GM18951 (cell line): ENCODE measurements at regions not wholly inside any gene's neighbourhood (a gene's known extent, or its start where the extent isn't known, plus 50 kb on each side); places are given as distances from the start of the nearest gene placed in this dataset.

Experiments
- POLR2A ChIP-seq: IDR thresholded peaks from 4 replicates; pipeline ENCODE4 v1.6.1; 2011; ENCODE audit warnings: mild to moderate bottlenecking; ENCODE audit not compliant: insufficient read length, insufficient read depth; ENCODE audit errors: extremely low read depth
- in situ Hi-C: fragments of 300-500 bp; cut with MboI; formaldehyde crosslinking; loops from one replicate; pipeline ENCODE4 v1.12.0; 2022; ENCODE audit warnings: low sequenced_read_pairs, mixed read lengths, inconsistent platforms; ENCODE audit not compliant: unreplicated experiment

DNA sequence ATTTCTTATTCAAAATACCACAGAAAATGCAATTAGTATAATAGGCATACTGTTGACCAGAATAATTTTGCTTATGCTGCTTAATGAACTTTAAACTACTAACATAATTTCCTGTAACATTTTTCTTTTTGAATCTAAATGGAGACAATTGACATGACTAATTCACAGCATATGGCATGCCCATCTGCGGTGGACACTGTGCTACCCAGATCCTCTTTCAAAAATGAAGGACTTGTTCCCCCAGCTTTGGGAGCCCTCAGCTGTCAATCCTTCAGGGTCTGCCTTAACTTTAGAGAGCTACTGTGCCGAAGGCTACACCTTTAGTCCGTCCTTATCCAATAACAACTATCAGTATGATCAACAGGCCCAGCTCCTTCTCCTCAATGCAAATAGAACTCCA is 789.0 kb downstream of the PLA2G4A start:
- in situ Hi-C loops: no loop called here
- no peak for TF ChIP-seq POLR2A

- TF ChIP-seq POLR2A: no peak
- in situ Hi-C loops: no loop called here
These were observed 790.4 kb downstream of the PLA2G4A start for GRCh38 chr1:187619175-187619574.

DNA sequence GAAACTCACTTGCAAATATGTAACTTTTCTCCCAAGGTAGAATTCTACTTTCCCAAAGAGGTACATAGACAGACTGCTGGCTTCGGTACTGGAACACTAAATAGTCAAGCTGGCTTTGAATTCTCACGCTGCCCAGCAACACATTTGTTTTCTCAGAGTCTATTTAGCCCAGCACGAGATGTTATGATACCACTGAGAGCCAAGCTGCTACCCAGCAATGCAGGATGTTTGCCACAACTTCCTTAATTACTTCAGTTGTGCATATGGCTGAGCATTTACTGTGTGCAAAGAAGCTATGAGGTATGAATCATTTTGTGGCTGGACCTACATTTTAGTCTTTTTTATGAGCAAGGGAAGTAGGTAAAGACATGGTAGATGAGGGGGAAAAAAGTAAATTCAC is 793.2 kb downstream of the PLA2G4A start:
- in situ Hi-C loops: no loop called here
- TF ChIP-seq POLR2A: no peak

DNA sequence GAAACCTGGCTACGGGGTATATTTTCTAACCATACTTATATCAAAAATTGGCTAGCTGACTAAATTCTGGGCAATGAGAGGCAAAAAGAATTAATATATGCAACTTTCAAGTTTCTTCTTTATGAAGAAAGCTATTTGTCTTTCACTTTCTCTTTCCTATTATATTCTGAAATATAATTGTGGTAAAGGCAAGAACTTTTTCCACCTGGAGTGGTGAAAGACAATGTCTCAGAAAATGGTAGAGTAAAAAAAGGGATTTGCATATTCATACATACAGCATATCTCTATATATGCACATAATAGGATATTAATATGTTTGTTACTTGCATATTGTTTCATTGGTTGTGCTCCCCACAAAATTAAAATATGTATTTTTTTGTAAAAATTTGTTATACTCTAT is 793.8 kb downstream of the PLA2G4A start:
- TF ChIP-seq POLR2A: no peak
- in situ Hi-C loops: no loop called here

- in situ Hi-C loops: no loop called here
- TF ChIP-seq POLR2A: no peak
These were observed 796.2 kb downstream of the PLA2G4A start for GRCh38 chr1:187624812-187625545.

GRCh38 chr1:187626056-187626455 is 797.3 kb downstream of the PLA2G4A start:
- TF ChIP-seq POLR2A: no peak
- in situ Hi-C loops: no loop called here

- in situ Hi-C loops: no loop called here
- no peak for TF ChIP-seq POLR2A
These were observed 798.8 kb downstream of the PLA2G4A start for GRCh38 chr1:187627516-187627915.

GRCh38 chr1:187629075-187629474 is 800.3 kb downstream of the PLA2G4A start:
- in situ Hi-C loops: no loop called here
- no peak for TF ChIP-seq POLR2A

- TF ChIP-seq POLR2A: no peak
- in situ Hi-C loops: no loop called here
These were observed 802.1 kb downstream of the PLA2G4A start for GRCh38 chr1:187630653-187631380.

DNA sequence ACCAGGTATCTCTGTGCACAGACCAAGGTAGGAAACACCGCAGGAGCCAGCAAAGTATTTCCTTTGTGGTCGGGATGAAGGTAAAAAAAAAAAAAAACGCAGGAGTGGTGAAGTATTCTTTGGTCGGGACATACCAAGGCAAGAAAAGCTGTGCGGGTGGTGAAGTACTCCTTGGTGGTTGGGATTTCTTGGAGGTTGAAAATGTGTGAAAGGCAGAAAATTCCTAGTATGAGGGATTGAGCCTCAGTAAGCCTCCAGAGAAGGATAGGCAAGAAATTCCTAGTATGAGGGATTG is 802.6 kb downstream of the PLA2G4A start:
- in situ Hi-C loops: no loop called here
- no peak for TF ChIP-seq POLR2A

DNA sequence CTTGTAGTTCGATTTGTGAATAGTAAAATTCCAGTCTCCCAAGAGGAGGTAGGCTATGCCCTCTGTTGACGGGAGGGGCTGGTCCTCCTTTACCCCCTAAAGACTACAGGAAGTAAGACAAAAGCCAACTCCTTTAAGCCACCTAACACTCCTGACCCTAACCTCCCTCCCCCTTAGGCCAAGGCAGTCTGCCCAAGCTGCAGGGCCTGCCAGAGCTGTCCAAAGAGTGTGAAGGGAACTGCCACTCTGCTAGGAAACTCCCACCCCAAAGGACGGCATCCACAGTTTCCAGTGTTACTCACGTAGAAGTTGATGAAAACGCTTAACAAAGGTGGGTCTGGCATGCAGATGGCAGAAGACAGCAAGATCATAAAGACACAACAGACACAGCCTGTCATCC is 803.2 kb downstream of the PLA2G4A start:
- in situ Hi-C loops: no loop called here
- TF ChIP-seq POLR2A: no peak

GRCh38 chr1:187634940-187635339 is 806.2 kb downstream of the PLA2G4A start:
- no peak for TF ChIP-seq POLR2A
- in situ Hi-C loops: no loop called here

- TF ChIP-seq POLR2A: no peak
- in situ Hi-C loops: no loop called here
These were observed 810.1 kb downstream of the PLA2G4A start for GRCh38 chr1:187638733-187639434.

DNA sequence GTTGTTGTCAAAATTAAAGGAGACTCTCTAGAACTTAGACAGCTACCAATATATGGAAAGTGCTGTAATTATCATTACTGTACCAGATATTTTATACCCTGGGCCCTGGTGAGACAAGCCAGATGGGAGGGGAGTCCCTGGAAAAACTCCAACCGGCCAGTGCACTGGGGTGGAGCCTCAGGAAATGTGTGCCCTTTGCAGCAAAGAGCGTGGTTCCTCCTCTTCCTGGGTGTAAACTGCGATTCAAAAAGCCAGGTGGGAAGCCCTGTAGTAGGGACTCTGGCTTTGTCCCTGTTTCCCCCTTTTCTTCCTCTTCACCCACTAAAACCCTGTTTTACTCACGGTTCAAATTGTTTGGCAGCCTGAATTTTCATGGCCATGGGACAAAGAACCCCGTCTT is 812.3 kb downstream of the PLA2G4A start:
- in situ Hi-C loops: no loop called here
- TF ChIP-seq POLR2A: no peak

GRCh38 chr1:187641463-187641862 is 812.7 kb downstream of the PLA2G4A start:
- no peak for TF ChIP-seq POLR2A
- in situ Hi-C loops: no loop called here
